ENCODE measurements at regions not wholly inside any gene's neighbourhood (a gene's known extent, or its start where the extent isn't known, plus 50 kb on each side); places are given as distances from the start of the nearest gene placed in this dataset.

DNA sequence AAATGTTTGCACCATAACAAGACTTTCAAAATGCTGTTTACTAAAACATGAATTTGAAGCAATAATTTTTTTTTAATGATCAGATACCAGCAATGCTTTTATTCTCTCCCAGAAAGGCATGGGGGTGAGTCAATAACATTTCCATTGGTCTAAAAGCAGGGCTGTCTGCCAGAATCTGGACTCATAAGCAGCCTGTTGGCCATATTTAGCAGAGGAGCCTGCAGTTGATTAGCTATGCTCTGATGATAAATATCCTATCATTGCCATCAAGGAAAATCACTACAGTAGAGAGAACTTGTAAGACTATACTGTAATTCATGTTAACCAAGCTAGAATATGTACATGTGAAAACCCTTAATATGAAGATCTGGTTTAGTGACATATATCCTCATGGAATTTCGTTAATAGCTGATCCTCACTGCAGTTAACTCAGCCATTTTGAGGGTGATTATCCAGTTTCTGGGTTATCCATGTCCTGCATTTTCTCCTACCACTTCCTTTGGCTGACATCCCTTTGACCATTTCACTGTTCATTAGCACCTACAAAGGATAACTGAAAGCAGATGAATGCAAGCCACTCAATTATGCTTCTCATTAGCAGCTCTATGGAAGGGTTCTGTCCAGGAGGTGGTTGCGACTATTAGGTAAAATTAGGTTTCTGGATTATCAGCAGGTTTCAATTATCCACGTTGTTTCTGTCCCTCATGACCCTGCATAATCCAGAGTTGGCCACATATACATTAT is 72.9 kb upstream of the DIAPH2 start:
- Histone ChIP-seq H2AFZ (ENCODE audit: insufficient read depth, low read depth, low read length, poor library complexity, severe bottlenecking) (no peak overlapping the region), H3K4me1 (ENCODE audit: control insufficient read depth in 1 of 2, insufficient read depth in 2 of 2, low read length in 2 of 2) (no peaks in the 10 kb centered on the region), H3K9ac (ENCODE audit: insufficient read depth, low read length, poor library complexity, severe bottlenecking) (no peak overlapping the region), H3K79me2 (ENCODE audit: insufficient read depth, low read length) (no peaks in the 10 kb centered on the region), H4K20me1 (ENCODE audit: insufficient read depth, low read length) (no peaks in the 10 kb centered on the region), H3K36me3 (replicated peaks in 1 of 2; ENCODE audit: control insufficient read depth in 1 of 2, insufficient read depth in 2 of 2, low read length in 2 of 2) (no peaks in the 10 kb centered on the region), H3K27me3 (ENCODE audit: control insufficient read depth in 2 of 2, insufficient read depth in 2 of 2, low read length in 2 of 2) (no peaks in the 10 kb centered on the region), H3K27ac (ENCODE audit: low read depth in 1 of 2, low read length in 2 of 2) (no peak overlapping the region), H3K9me3 (replicated peaks in 1 of 2; ENCODE audit: control insufficient read depth in 1 of 2, insufficient read depth in 1 of 2, low read length in 2 of 2) (no peaks in the 10 kb centered on the region), H3K4me3 (replicated peaks in 1 of 3; ENCODE audit: low read depth in 2 of 3, low read length in 3 of 3) (no peak overlapping the region), H3K4me2 (replicated peaks; ENCODE audit: extremely low read depth, low read length, poor library complexity, severe bottlenecking) (no peak overlapping the region)
- Mint-ChIP-seq H3K27ac (no peak overlapping the region), H3K4me1 (no peaks in the 10 kb centered on the region), H3K4me3 (no peak overlapping the region), H3K36me3 (no peaks in the 10 kb centered on the region), H3K27me3 (ENCODE audit: low read depth in 3 of 3) (no peaks in the 10 kb centered on the region), H3K9me3 (no peaks in the 10 kb centered on the region)
- TF ChIP-seq, protein P1, sequence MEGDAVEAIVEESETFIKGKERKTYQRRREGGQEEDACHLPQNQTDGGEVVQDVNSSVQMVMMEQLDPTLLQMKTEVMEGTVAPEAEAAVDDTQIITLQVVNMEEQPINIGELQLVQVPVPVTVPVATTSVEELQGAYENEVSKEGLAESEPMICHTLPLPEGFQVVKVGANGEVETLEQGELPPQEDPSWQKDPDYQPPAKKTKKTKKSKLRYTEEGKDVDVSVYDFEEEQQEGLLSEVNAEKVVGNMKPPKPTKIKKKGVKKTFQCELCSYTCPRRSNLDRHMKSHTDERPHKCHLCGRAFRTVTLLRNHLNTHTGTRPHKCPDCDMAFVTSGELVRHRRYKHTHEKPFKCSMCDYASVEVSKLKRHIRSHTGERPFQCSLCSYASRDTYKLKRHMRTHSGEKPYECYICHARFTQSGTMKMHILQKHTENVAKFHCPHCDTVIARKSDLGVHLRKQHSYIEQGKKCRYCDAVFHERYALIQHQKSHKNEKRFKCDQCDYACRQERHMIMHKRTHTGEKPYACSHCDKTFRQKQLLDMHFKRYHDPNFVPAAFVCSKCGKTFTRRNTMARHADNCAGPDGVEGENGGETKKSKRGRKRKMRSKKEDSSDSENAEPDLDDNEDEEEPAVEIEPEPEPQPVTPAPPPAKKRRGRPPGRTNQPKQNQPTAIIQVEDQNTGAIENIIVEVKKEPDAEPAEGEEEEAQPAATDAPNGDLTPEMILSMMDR (IDR thresholded peaks at IDR 0.05), result no peak
- no peak for DNase-seq
- intact Hi-C loops (cut with micrococcal nuclease), result no loop called here
- WGBS (ENCODE audit: insufficient coverage), result no CpG with 5 or more reads among the region's 3 CpGs

DNA sequence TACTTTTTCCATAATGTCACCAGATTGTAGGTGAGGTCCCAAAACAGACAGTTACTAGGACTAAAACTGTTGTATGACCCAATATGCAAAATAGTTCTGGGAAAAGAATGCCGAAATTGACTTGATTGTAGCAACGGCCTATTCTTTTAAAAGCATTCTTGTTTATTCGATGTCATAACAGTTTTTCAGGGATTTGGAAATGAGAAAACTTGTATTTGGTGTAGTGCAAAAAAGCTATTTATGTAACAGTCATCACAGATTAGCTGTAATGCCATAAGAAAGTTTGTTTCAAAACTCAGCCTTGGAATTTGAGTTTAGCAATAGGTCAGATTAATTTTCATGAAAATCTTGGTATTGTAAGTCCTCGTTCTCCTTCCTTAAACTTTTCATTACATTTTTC is 69.2 kb upstream of the DIAPH2 start:
- Histone ChIP-seq H2AFZ (ENCODE audit: insufficient read depth, low read depth, low read length, poor library complexity, severe bottlenecking) (no peak overlapping the region), H3K27me3 (ENCODE audit: control insufficient read depth in 2 of 2, insufficient read depth in 2 of 2, low read length in 2 of 2) (no peaks in the 10 kb centered on the region), H3K36me3 (replicated peaks in 1 of 2; ENCODE audit: control insufficient read depth in 1 of 2, insufficient read depth in 2 of 2, low read length in 2 of 2) (no peaks in the 10 kb centered on the region), H3K79me2 (ENCODE audit: insufficient read depth, low read length) (no peaks in the 10 kb centered on the region), H3K4me1 (ENCODE audit: control insufficient read depth in 1 of 2, insufficient read depth in 2 of 2, low read length in 2 of 2) (no peaks in the 10 kb centered on the region), H4K20me1 (ENCODE audit: insufficient read depth, low read length) (no peaks in the 10 kb centered on the region), H3K9ac (ENCODE audit: insufficient read depth, low read length, poor library complexity, severe bottlenecking) (no peak overlapping the region), H3K9me3 (replicated peaks in 1 of 2; ENCODE audit: control insufficient read depth in 1 of 2, insufficient read depth in 1 of 2, low read length in 2 of 2) (peaks cover 3 to 5% of the 10 kb centered on the region in 2 donors), H3K4me2 (replicated peaks; ENCODE audit: extremely low read depth, low read length, poor library complexity, severe bottlenecking) (no peak overlapping the region), H3K27ac (ENCODE audit: low read depth in 1 of 2, low read length in 2 of 2) (no peak overlapping the region), H3K4me3 (replicated peaks in 1 of 3; ENCODE audit: low read depth in 2 of 3, low read length in 3 of 3) (no peak overlapping the region)
- Mint-ChIP-seq H3K27me3 (ENCODE audit: low read depth in 3 of 3) (no peaks in the 10 kb centered on the region), H3K36me3 (no peaks in the 10 kb centered on the region), H3K4me1 (no peaks in the 10 kb centered on the region), H3K27ac (no peak overlapping the region), H3K9me3 (peaks cover 0 to 9% (median 7%) of the 10 kb centered on the region in 7 donors), H3K4me3 (no peak overlapping the region)
- DNase-seq, result no peak
- TF ChIP-seq, protein P1 (IDR thresholded peaks at IDR 0.05), result no peak
- intact Hi-C loops (cut with micrococcal nuclease), result no loop called here
- no CpG with 5 or more reads among the region's 4 CpGs for WGBS (ENCODE audit: insufficient coverage)

All from CD14-positive monocyte (primary cell).